GM12892 (cell line): ENCODE measurements at regions not wholly inside any gene's neighbourhood (a gene's known extent, or its start where the extent isn't known, plus 50 kb on each side); places are given as distances from the start of the nearest gene placed in this dataset.

Source experiments
- POLR2A ChIP-seq: IDR thresholded peaks from 2 replicates; pipeline ENCODE4 v1.6.1; 2011; ENCODE audit warnings: low read depth, low read length, control low read depth
- POLR2AphosphoS5 ChIP-seq: IDR thresholded peaks from 2 replicates; pipeline ENCODE4 v1.6.1; 2011; ENCODE audit warnings: low read depth, low read length, control low read depth
- TAF1 ChIP-seq: IDR thresholded peaks from 2 replicates; pipeline ENCODE4 v1.6.1; 2011; ENCODE audit warnings: low read depth, mild to moderate bottlenecking, control low read depth, low read length, borderline replicate concordance

DNA sequence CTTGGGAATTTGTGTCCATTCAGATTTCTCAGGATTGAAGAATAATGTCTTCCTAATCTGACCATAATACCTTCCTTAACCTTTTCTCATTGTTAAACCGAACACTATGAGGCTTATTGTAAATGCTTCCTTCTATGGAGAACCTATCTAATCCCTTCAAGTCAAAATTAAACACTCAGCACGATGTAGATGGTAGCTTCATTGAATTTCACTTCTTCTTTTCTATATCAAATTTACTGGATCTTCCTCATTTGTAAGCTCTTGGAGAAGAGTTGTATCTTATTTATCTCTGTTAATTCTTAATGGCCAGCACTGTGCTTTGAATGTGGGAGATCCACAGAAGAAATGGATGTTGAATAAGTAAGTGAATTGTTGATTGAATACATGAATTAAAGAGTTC lies 109.0 kb upstream of the RAPGEF2 start:
- TF ChIP-seq TAF1 (no peak), POLR2A (no peak), POLR2AphosphoS5 (no peak)
